OCI-LY3 (cell line): ENCODE measurements at regions not wholly inside any gene's neighbourhood (a gene's known extent, or its start where the extent isn't known, plus 50 kb on each side); places are given as distances from the start of the nearest gene placed in this dataset.

ENCODE experiments used
- H2AFZ ChIP-seq: fragments of 200-600, 300-600 bp; shearing (Covaris generic); 2 replicates; pipeline ENCODE4 v1.6.0; 2014; ENCODE audit warnings: antibody characterized with exemption, low read depth, low read length
- H3K27ac ChIP-seq: fragments of 200-600, 300-600 bp; sonication (generic); 2 replicates; pipeline ENCODE4 v1.5.1; 2014; ENCODE audit warnings: mild to moderate bottlenecking, low read length, moderate library complexity, mixed read lengths
- H3K27me3 ChIP-seq: fragments of 200-600, 300-600 bp; sonication (generic); 2 replicates; pipeline ENCODE4 v1.6.1; 2014; ENCODE audit warnings: low read depth, low read length, mixed read lengths
- H3K36me3 ChIP-seq: fragments of 200-600, 300-600 bp; sonication (generic); replicated peaks from 2 replicates; pipeline ENCODE3; 2014; ENCODE audit warnings: low read depth, low read length, mixed read lengths
- H3K4me1 ChIP-seq: fragments of 300-600, 200-600 bp; sonication (generic); 2 replicates; pipeline ENCODE4 v1.6.1; 2014; ENCODE audit warnings: low read length, mixed read lengths
- H3K4me2 ChIP-seq: fragments of 200-600, 300-600 bp; sonication (generic); 2 replicates; pipeline ENCODE4 v1.6.1; 2014; ENCODE audit warnings: low read length, mixed read lengths
- H3K4me3 ChIP-seq: fragments of 300-600, 200-600 bp; sonication (generic); 2 replicates; pipeline ENCODE4 v1.5.1; 2014; ENCODE audit warnings: antibody characterized with exemption, mild to moderate bottlenecking, low read length, moderate library complexity
- H3K79me2 ChIP-seq: fragments of 300-600, 200-600 bp; shearing (Covaris generic); 2 replicates; pipeline ENCODE4 v1.6.1; 2014; ENCODE audit warnings: mild to moderate bottlenecking, low read length, mixed read lengths
- H3K9ac ChIP-seq: fragments of 300-600, 200-600 bp; shearing (Covaris generic); 2 replicates; pipeline ENCODE4 v1.6.0; 2014; ENCODE audit warnings: mild to moderate bottlenecking, low read length, moderate library complexity
- H3K9me3 ChIP-seq: fragments of 200-600, 300-600 bp; shearing (Covaris generic); 2 replicates; pipeline ENCODE4 v1.6.1; 2014; ENCODE audit warnings: low read length, mixed read lengths; ENCODE audit not compliant: insufficient read depth
- H4K20me1 ChIP-seq: fragments of 200-600, 300-600 bp; sonication (generic); 2 replicates; pipeline ENCODE4 v1.6.1; 2016; ENCODE audit warnings: low read length, mixed read lengths; ENCODE audit not compliant: insufficient read depth
- EZH2phosphoT487 ChIP-seq: fragments of 200-600 bp; shearing (Covaris generic); IDR thresholded peaks from 2 replicates; pipeline ENCODE4 v1.6.1; 2018; ENCODE audit warnings: antibody characterized with exemption, mixed run types, low read depth
- TF ChIP-seq, protein P1 (sequence below): fragments of 200-600, 300-600 bp; sonication (generic); IDR thresholded peaks from 2 replicates; pipeline ENCODE4 v1.5.1; 2014; ENCODE audit warnings: antibody characterized with exemption, low read length, low read depth

DNA sequence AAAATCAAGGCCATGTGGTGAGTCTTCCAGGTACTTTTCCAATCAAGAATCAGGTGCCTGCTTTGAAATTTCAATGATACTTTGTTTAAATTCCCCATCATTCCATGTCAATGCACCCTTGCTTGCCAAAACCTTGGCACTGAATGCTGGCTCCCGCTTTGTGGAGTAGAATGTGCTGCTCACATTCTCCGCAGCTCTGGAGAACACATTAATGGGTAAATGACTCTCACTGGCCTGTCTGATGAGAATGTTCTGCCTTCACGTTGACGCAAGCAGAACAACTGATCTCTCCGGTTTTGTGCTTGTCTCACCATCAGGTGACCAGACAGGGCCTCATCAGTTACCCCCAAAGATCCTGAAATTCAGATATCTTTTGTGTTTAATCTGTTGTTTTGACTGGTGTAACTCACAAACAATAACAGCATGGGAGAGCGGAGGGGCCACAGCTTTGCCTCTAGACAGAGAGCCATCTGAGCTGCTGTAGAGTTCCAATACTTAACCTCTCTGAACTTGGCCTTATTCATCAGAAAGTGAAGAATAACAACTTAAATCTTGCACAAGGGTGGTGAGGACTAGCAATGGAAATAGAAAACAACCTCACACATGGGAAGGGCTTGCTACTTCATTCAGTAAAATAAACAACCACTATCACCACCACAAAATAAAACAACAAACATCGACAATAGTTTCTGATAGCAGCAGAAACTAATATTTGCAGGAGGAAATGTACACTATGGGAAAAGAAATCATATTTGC lies 276.9 kb upstream of the IGFBP3 start:
- no peak overlapping the region for H3K9ac ChIP-seq
- no peaks in the 10 kb centered on the region for H3K36me3 ChIP-seq
- H3K4me1 ChIP-seq = no peaks in the 10 kb centered on the region
- H3K4me2 ChIP-seq = no peak overlapping the region
- TF ChIP-seq EZH2phosphoT487 = no peak
- TF ChIP-seq, protein P1, sequence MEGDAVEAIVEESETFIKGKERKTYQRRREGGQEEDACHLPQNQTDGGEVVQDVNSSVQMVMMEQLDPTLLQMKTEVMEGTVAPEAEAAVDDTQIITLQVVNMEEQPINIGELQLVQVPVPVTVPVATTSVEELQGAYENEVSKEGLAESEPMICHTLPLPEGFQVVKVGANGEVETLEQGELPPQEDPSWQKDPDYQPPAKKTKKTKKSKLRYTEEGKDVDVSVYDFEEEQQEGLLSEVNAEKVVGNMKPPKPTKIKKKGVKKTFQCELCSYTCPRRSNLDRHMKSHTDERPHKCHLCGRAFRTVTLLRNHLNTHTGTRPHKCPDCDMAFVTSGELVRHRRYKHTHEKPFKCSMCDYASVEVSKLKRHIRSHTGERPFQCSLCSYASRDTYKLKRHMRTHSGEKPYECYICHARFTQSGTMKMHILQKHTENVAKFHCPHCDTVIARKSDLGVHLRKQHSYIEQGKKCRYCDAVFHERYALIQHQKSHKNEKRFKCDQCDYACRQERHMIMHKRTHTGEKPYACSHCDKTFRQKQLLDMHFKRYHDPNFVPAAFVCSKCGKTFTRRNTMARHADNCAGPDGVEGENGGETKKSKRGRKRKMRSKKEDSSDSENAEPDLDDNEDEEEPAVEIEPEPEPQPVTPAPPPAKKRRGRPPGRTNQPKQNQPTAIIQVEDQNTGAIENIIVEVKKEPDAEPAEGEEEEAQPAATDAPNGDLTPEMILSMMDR = no peak
- no peaks in the 10 kb centered on the region for H3K27me3 ChIP-seq
- H3K27ac ChIP-seq = no peak overlapping the region
- H3K9me3 ChIP-seq = no peaks in the 10 kb centered on the region
- H3K4me3 ChIP-seq = no peak overlapping the region
- H2AFZ ChIP-seq = no peak overlapping the region
- H4K20me1 ChIP-seq = no peaks in the 10 kb centered on the region
- H3K79me2 ChIP-seq = no peaks in the 10 kb centered on the region

DNA sequence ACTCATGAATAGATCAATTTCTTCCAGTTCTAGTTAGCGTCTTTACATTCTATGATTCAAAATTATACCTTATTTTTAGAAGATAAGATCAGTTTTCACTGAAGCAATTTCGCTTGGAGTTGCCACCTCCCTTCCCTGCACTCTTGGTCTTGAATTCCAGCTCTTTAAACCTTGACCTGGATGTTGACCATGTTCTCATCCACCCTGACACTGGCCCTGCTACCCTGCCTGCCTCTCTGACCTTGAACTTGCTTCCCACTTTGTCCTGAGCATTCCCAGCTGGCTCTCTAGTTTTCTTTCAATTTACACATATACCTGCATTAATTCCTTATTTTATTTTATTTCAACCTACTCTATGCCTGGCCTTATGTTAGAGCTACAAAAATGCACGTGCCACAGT lies 274.9 kb upstream of the IGFBP3 start:
- TF ChIP-seq, protein P1 = no peak
- no peak for TF ChIP-seq EZH2phosphoT487
- Histone ChIP-seq H4K20me1 (no peaks in the 10 kb centered on the region), H3K27ac (no peak overlapping the region), H3K4me2 (no peak overlapping the region), H3K4me1 (no peaks in the 10 kb centered on the region), H3K4me3 (no peak overlapping the region), H3K9me3 (no peaks in the 10 kb centered on the region), H3K27me3 (no peaks in the 10 kb centered on the region), H3K36me3 (no peaks in the 10 kb centered on the region), H3K9ac (no peak overlapping the region), H2AFZ (no peak overlapping the region), H3K79me2 (no peaks in the 10 kb centered on the region)

DNA sequence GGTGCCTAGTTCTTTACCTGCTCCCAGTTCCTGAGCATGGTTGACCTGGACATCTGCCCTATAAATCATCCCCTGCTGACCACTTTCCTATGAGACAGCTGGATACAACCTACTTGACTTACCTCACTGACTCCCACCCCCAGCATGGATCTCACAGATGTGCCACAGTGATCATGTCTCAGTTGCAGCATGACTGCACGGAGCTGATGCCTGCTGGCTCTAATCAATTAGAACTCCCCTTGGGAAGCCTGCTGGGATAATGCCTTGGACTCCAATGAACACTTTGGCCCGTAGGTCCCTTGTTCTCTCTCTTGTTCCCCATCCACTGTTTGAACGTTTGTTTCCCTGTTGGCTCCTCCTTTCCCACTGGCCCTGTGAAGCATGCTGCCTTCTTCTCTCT lies 271.2 kb upstream of the IGFBP3 start:
- Histone ChIP-seq H3K4me2 (no peak overlapping the region), H3K4me1 (peaks cover 4% of the 10 kb centered on the region; the same call in 1 of the 2 replicates), H3K9ac (no peak overlapping the region), H3K36me3 (no peaks in the 10 kb centered on the region), H3K4me3 (no peak overlapping the region), H4K20me1 (no peaks in the 10 kb centered on the region), H3K27me3 (no peaks in the 10 kb centered on the region), H2AFZ (no peak overlapping the region), H3K79me2 (no peaks in the 10 kb centered on the region), H3K27ac (no peak overlapping the region), H3K9me3 (no peaks in the 10 kb centered on the region)
- TF ChIP-seq, protein P1 = no peak
- TF ChIP-seq EZH2phosphoT487 = no peak

DNA sequence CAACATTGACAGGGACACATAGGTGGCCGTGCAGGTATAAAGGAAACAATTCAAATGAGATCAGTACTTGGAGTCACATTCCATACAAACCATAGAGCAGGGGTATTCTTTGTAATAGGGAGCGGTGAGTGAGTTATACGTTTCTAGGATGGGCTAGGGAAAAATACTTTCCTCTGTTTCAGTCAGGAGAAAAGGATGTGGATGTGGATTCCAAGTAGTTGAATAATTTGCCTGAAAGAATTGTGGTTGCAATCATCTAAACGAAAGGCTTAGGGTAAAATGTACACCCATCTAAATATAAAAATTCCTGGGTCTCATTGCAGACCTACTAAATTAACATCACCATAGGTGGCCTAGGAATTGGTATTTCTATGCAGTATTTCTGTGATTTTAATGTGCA lies 270.7 kb upstream of the IGFBP3 start:
- no peak overlapping the region for H3K27ac ChIP-seq

More for the DNA sequence above, 270.7 kb upstream of the IGFBP3 start:
- Histone ChIP-seq H3K79me2 (no peaks in the 10 kb centered on the region), H3K9me3 (no peaks in the 10 kb centered on the region), H3K4me2 (no peak overlapping the region), H3K4me1 (peaks cover 4% of the 10 kb centered on the region; the same call in 1 of the 2 replicates), H4K20me1 (no peaks in the 10 kb centered on the region), H3K27me3 (no peaks in the 10 kb centered on the region), H3K9ac (no peak overlapping the region), H3K36me3 (no peaks in the 10 kb centered on the region), H3K4me3 (no peak overlapping the region), H2AFZ (no peak overlapping the region)
- TF ChIP-seq, protein P1 = no peak
- TF ChIP-seq EZH2phosphoT487 = no peak
